GM21786 (cell line): ENCODE measurements at regions not wholly inside any gene's neighbourhood (a gene's known extent, or its start where the extent isn't known, plus 50 kb on each side); places are given as distances from the start of the nearest gene placed in this dataset.
"Not testable (repeated sequence)": the region's sequence is repeated elsewhere in the genome, so short reads cannot be mapped to it uniquely, and the experiment has no call there.

Experiments
- ATAC-seq: cut with Tn5 transposase; IDR thresholded peaks from one replicate; pipeline ENCODE4 v1.9.1; 2021; ENCODE audit not compliant: unreplicated experiment

DNA sequence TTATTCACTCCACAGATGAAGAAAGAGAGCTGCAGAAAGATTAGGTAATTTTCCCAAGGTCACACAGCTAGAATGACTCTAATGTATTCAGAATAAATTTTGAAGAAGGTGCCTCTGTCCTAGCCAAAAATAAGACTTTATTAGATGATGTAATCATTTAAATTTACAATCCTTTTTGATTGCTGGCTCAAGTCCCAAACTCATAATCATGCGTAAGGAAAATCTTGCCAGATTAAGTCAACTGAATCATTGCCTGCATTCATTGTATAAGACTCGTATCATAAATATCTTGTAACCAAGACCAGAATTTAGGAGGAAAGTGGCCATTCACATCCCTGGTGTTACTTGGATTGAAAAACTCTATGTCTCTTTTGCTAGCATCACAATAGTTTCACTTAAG is 53.1 kb upstream of the STK39 start:
- ATAC-seq: no peak

DNA sequence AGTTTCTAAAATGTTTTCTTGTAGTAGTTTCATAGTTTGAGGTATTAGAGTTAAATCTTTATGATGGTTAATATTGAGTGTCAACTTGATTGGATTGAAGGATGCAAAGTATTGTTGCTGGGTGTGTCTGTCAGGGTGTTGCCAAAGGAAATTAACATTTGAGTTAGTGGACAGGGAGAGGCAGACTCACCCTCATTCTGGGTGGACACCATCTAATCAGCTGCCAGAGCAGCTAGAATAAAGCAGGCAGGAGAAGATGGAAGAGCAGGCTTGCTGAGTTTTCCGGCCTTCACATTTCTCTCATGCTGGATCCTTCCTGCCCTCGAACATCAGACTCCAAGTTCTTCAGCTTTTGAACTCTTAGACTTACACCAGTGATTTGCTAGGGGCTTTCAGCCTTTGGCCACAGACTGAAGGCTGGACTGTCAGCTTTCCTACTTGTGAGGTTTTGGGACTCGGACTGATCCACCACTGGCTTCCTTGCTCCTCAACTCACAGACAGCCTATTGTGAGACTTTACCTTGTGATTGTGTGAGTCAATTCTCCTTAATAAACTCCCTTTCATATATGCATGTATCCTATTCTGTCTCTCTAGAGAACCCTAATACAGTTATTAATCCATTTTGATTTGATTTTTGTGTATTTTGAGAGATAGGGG is 56.8 kb upstream of the STK39 start:
- no peak for ATAC-seq

DNA sequence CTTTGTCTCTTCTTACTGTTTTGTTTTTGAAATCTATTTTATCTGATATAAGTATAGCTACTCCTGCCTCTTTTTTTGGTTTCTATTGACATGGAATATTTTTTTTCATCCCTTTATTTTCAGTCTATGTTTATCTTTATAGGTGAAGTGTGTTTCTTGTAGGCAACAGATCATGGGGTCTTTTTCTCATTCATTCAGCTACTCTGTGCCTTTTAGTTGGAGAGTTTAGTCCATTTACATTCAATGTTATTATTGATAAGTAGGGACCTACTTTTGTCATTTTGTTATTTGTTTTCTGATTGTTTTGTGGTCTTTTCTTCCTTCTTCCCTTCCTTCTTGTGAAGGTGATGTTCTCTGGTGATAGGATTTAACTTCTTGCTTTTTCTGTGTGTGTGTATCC is 60.0 kb upstream of the STK39 start:
- no peak for ATAC-seq

DNA sequence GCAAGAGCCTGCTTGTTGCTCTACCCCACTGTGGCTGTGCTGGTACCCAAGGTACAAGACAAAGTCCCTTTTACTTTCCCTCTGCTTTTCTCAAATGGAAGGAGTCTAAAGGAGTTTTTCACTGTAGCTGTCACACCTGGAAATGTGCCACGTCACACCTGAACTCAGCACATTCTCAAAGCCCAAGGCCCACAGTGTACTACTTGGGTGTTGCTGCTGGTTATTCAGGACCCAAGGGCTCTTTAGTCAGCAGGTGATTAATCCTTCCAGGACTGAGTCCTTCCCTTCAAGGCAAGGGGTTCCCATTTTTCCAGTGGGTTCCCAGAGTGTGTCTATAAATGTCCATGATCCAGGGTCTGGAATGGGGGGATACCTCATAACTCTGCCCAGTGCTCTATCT is 63.2 kb upstream of the STK39 start:
- no peak for ATAC-seq

DNA sequence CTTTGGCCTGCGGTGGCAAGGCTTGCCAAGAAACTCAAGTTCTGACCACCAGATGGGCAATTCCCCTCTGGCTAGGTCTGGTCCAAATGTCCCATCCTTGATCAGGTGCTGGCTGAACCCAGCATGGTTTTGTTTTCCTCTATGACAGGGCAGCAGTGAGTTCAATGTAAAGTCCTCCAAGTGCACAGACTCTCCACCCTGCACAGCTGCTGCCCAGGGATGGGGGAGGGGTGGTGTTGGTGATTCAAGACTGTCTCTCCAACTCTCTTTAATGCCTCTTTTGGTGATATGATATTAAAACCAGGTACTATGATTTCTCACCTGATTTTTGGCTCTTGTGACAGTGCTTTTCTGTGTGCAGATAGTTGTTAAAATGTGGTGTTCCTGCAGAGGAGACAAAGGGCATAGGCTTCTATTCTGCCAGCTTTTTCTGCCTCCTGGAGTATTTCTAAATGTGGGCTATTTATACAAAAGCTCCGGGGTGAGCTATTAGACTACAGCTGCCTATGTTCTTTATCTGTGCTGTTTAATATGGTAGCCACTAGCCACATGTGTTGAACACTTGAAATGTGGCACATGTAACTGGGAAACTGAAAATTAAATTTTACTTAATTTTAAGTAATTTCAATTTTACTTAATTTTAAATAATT is 64.0 kb upstream of the STK39 start:
- ATAC-seq: no peak

DNA sequence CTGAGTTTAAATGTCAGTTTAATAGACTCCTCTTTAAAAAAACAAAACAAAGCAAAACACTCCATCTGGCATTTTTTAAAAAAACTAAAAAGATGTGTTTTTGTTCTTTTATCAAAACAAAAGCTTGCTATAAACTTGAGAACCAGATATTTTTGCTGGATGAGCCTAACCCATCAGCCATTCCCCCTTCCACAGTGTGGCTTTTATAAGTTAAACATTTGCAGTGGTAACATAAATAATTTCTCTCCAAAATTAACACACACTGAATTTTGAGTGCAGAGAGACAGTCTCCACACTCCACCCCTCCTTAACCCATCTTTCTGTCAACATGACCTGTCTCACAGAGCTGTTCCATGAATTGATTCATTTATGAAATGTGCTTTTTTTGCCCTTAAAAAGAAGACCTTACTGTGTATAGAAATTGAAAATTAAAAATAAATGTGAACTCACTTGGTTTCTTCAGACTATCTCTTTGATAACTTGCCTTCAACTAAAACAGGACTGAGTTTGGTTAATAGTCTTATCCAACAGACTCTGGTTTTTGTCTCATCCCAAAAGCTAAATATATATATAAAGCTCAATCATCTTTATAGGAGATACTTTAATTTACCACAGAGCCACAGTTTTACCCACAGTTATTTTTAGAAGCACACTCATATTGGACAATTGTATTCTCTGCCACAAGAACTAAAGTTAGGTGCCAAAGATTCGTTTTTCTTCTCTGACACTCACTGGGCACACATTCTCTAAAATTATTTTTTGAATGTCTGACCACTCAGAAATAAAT is 64.8 kb upstream of the STK39 start:
- ATAC-seq: no peak

DNA sequence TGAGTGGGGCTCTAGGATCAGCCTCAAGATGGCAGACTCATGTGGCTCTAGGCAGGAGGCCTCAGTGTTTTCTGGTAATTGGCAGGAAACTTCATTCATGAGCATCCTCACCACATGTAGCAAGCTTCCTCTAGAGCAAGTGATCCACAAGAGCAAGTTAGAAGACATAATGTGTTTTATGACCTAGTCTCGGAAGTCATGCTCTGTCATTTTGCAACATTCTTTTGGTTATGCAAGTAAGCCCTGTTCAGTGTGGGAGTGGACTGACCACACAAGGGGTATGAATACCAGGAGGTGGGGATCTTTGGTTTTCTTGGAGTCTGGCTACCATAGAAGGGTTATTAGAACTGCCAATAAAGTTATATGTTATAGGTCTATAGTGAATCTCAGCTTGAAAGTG is 66.8 kb upstream of the STK39 start:
- ATAC-seq: no peak

DNA sequence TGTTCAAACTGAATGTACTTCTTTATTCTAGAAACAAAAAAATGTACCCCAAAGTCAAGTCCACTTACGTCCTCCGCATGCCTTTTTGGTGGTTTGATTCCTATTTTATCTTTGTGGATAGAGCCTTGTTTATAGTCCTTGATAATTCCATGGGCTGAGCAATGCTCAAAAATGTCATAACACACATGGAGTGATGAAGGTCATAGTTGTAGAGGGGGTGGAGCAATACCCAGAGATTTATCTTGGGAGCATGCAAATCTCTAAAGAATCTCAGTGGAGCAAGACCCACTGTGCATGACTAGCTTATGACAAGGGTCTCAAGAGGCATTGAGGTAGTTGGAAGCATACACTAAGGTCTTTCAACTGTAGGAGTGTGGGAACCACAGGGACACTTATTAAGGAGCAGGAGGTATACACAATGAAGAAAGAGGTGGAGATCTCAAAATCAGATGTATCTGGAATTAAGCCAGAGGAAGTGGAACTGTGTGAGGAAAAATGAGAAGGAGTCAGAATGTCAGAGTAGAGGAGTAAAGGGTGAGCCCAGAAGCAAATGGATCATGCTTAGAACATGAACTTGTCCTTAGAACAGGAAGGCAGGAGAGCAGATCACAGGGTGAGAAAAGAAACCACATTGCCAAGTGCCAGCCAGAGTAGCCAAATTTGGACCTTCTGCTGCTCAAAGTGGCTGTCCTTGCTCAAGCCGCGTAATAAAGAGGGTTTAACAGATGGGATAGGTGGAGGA is 68.1 kb upstream of the STK39 start:
- no peak for ATAC-seq

DNA sequence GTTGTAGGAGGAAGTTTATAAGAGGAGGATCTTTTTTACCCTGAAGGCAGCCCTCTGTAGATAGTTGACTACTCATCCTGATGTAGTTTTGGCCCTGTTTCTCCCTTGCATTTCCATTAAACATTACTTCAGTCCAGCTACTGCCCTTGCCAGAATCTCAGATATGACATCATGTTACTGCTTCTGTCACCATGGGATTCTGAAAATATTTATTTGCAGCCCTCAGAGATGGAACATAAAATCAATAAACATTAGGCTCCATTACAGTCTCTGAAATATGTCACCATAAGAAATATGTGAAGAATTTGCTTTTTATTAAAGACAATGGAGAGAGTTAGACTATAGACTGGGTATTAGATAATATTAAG is 68.7 kb upstream of the STK39 start:
- no peak for ATAC-seq

DNA sequence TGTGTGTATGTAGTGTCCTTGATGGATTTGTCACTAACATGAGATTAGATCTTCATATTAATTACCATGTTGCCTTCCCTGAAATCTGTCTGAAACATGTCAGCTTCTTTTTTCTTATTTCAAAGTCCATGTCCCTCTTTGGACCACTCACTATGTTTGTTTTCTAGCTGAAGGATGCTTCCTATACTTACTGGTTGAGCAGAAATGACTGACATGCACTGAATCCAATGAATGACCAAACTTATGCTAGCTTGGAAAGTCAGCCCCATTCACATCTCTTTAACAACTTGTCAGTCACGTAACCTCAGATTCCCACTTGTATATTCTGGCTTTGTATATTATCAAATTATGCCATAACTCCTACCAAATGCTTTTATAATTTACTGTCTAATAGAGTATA is 69.9 kb upstream of the STK39 start:
- ATAC-seq: no peak

DNA sequence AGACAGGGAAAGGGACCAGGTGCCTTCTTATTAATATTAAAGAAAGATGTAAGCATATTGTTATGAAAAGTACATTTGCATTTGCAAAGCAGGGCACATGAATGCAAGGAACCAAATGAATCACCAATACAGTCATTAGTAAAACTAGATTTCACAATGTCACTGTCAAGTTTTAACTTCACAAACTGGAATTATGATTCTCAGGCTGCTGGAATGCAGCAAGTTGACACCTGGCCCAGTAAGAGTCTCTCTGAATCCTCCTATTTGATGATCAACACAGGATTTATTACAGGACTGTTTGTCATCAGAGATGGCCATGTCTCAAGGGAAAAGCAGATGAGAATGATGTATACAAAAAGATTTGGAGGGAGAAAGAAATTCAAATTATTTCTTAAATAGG is 72.9 kb upstream of the STK39 start:
- no peak for ATAC-seq

DNA sequence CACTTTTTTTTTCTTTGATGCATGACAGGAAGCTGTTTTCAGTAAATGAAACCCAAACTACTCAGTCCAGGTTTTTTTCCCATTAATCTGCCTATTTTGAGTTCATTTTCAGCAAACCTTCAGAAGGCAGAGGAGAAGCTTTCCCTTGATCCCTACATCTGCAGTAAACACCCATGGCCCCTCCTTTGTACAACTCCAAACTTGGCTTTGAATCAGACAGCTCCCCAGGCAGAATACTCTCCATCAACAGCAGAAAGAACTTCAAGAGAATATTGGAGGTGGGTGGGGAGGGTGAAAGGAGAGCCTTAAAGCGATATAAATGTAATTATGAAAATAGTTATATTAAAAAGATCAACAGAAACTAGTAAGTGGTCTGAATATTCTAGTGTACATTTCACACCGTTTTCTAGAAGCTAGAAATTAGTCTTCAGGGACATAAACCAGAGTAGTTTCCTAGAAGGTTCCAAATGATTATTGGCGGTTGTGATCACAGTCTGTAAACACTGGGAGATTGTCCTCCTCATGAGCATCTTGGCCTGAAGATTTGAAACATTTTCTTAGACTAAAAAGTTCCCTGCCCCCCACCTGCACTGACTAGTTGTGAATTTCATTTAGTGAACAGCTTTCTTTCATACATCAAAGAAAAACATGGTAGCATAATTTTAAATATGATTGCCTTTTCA is 75.1 kb upstream of the STK39 start:
- no peak for ATAC-seq

DNA sequence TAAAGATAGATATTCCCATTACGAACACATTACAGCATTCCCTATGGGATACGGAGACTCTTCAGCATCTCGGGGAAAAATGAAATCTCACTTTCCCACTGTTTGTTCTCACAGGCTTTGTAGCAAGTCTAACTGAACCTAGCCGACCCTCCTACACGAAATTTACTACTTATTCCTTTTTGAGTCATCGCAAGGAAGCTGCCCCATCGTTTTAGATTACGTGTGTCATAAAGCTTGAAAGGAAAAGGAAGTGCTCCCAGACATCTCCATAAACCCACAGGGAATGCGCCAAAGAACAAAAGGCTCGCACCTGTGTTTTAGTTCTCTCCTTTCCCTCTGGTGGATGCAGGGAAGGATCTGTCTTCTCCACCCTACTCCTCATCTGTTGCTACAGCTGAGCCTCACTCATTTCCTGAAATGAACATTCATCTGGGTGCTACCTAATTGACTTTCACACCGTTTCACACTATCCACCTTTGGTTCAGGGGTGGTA is 76.2 kb upstream of the STK39 start:
- no peak for ATAC-seq

DNA sequence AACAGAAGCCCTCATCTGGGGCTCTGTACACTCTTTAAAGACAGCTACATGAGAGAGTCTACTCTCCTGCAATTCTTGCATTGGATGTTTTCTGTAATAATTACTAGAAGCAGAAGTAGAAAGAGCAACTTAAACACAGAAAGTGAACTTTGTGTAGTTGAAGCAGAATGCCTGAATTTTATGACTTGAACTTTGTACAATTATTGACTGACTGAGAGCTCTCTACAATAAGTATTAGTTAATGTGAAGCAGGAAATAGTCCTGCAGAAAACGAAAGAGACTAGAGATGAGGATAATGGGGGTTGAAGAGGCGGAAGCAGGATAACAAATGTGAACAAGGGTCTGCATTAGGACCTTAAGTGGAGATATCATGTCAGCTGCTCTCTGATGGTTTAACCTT is 79.2 kb upstream of the STK39 start:
- ATAC-seq: no peak

DNA sequence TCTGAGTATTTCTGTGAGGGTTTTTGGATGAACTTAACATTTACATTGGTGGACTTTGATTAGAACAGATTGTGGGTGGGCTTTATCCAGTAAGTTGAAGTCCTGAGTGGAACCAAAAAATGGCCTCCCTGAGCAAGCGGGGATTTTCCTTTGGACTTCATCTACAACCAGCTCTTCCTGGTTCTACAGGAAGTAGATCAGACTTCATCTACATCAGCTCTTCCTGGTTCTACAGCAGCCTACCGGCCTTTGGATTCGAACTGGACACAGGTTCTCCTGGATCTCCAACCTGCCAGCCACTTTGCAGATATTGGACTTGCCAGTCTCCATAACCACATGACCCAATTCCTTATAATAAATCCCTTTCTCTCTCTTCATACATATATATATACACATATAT is 79.9 kb upstream of the STK39 start:
- no peak for ATAC-seq

DNA sequence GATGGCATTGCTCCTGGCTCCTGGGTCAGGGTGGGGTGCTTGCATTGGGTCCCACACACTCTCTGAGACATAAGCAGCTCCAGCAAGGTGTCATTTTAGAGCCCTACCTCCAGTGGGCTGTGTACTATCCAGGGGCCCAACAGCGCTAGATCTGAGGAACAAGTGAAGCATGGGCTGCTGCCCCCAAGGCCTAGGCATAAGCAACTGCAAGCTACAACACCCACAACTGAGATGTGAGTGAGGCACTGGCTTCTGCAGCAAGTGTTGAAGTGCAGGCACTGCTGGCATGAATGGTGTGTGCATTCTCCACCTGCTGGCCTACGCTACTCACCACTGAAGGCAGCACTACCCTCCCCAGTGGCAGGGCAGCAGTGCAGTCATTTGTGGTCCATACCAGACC is 81.0 kb upstream of the STK39 start:
- ATAC-seq: no peak

DNA sequence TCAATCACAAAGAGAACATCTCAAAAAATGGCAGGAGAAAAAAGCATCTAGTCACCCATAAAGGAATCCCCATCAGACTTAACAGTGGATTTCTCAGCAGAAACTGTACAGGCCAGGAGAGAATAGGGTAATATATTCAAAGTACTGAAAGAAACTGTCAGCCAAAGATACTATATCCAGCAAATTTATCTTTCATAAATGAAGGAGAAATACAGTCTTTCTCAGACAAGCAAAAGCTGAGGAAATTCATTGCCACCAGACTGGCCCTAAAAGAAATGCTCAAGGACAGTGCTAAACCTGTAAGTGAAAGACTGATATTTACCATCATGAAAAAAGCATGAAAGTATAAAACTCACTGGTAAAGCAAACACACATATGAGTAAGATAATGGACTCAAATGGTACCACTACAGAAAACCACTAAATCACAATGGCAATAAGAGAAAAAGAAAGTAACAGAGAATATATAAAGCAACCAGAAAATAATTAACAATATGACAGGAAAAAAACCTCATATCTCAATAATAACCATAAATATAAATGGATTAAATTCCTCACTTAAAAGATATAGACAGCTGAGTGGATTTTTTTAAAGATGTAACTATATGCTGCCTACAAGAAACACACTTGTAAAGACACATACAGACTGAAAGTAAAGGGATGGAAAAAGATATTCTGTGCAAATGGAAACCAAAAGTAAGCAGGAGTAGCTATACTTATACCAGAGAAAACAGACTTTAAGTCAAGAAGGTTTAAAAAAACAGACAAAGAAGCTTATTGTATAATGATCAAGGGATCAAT is 83.4 kb upstream of the STK39 start:
- no peak for ATAC-seq

DNA sequence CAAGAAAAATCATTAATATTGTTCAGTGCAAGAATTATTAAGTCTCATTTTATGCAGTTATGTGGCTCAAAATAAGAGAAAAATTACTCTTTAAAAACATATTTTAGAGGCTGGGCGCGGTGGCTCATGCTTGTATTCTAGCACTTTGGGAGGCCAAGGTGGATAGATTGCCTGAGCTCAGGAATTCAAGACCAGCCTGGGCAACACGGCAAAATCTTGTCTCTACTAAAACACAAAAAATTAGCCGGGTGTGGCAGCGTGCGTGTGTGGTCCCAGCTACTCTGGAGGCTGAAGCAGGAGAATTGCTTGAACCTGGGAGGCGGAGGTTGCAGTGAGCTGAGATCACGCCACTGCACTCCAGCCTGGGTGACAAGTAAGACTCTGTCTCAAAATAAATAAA is 87.9 kb upstream of the STK39 start:
- ATAC-seq: not testable (repeated sequence)

DNA sequence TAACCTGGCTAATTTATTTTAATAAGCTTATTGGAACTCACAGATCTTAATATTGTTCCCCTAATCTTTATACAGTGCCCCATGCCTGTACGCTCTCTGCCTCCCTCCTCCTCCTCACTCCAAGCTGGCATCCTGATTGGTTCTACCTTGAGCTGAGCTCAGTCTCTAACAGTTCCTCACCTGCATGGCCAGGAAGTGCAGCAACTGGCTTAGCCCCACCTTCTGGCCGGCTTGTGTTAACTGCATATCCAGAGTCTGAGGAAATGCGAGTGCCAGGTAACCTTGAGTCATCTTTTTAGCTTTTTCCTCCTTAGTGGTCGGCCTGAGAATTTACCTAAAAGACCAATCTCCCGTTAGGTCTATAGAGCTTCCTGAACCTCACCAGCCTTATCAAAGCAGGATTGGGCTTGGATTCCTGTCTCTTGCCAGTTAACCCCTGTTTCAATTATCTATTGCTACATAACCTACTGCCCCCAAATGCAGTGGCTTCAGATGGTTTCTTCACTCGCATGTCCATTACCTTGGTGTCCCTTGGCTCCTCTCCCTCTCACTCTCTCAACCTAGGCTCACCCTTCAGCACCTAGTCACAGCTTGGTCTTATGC is 89.5 kb upstream of the STK39 start:
- ATAC-seq: peak; percentile 79

DNA sequence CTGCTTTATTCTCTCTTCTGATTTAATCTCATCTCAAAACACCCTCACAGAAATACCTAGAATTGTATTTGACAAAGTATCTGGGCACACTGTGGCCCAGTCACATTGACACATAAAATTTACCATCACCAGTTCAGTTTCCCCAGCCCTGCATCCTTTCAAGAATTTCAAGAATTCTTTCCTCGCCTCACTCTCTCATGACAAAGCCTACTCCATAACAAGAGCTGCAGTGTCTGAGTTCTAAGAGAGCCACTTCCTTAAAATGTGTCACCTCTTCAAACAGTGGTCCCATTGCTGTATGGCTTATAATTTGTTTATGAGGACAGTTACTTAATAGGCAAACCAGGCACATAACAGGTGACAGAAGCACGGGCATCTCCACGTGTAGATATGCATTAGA is 90.9 kb upstream of the STK39 start:
- ATAC-seq: no peak
